Prostate gland (tissue), 2 donors: ENCODE measurements at regions not wholly inside any gene's neighbourhood (a gene's known extent, or its start where the extent isn't known, plus 50 kb on each side); places are given as distances from the start of the nearest gene placed in this dataset.

ENCODE experiments used
- DNase-seq: peaks from one replicate; pipeline ENCODE4 v3.0.0-alpha.2; 2019; ENCODE audit warnings: low spot score
- H3K27ac ChIP-seq, 2 donors: fragments of 200-600 bp; sonication (generic); 2 replicates each; pipeline ENCODE4 v1.5.1; 2017 to 2019
- H3K27me3 ChIP-seq: fragments of 200-600 bp; sonication (generic); replicated peaks from 2 replicates; pipeline ENCODE4 v1.5.1; 2019; ENCODE audit not compliant: insufficient read depth
- H3K36me3 ChIP-seq, 2 donors: fragments of 200-600 bp; sonication (generic); 1 replicate in 1 of 2; 2 replicates in 1 of 2; pipeline versions ENCODE4 v1.5.1 to v1.8.1; 2017 to 2019
- H3K4me1 ChIP-seq: fragments of 200-600 bp; sonication (generic); replicated peaks from 2 replicates; pipeline ENCODE4 v1.5.1; 2019
- H3K4me3 ChIP-seq, 2 donors: fragments of 200-600 bp; sonication (generic); 2 replicates each; pipeline ENCODE4 v1.5.1; 2017 to 2019
- H3K9me3 ChIP-seq: fragments of 200-600 bp; sonication (generic); 2 replicates; pipeline ENCODE4 v1.5.1; 2017
- POLR2A ChIP-seq: fragments of 450-650 bp; IDR thresholded peaks from one replicate; pipeline ENCODE4 v1.6.1; 2016; ENCODE audit warnings: antibody characterized with exemption, mild to moderate bottlenecking
- POLR2AphosphoS5 ChIP-seq: sonication (generic); formaldehyde crosslinking; IDR thresholded peaks from one replicate; pipeline ENCODE4 v1.6.1; 2017; ENCODE audit warnings: antibody characterized with exemption
- WGBS: methylation state at CpG from one replicate; pipeline ENCODE4 v1.1.5; 2018; 5-methylcytosine and 5-hydroxymethylcytosine counted together
- intact Hi-C: fragments of 100-400 bp; cut with DNase I; formaldehyde crosslinking; loops from one replicate; pipeline ENCODE4 v1.14.2; 2022
- TF ChIP-seq, protein P1 (sequence below), 4 experiments: fragments of 200-600 bp in 2 of 4; fragments of 450-650 bp in 2 of 4; sonication (generic) in 2 of 4; IDR thresholded peaks; 1 replicate in 3 of 4; 2 replicates in 1 of 4; pipeline ENCODE4 v1.5.1; 2016 to 2019; ENCODE audit warnings: antibody characterized with exemption in 4 of 4, mild to moderate bottlenecking in 2 of 4, moderate library complexity in 2 of 4

DNA sequence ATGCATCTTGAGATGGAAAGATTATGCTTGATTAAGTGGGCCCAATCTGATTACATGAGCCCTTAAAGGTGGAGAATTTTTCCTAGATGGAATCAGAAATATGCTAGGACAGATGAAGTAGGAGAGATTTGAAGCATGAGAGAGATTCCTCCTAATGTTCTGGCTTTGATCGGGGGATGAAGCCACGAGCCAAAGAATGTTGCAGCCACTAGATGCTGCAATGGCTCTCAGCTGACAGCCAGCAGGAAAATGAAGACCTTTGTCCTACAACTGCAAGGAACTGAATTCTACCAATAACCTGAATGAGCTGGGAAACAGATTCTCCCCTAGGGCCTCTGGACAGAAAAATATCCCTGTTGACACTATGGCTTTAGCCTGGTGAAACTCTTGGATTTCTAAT, 82.6 kb upstream of the ATP2B1 start:
- DNase-seq: no peak
- no peaks in the 10 kb centered on the region for H3K27me3 ChIP-seq
- 91% methylated on average over 2 of the region's 2 CpGs for WGBS
- no peaks in the 10 kb centered on the region for H3K4me1 ChIP-seq
- intact Hi-C loops: no loop called here
- TF ChIP-seq POLR2AphosphoS5 (no peak), POLR2A (no peak)
- TF ChIP-seq, protein P1, sequence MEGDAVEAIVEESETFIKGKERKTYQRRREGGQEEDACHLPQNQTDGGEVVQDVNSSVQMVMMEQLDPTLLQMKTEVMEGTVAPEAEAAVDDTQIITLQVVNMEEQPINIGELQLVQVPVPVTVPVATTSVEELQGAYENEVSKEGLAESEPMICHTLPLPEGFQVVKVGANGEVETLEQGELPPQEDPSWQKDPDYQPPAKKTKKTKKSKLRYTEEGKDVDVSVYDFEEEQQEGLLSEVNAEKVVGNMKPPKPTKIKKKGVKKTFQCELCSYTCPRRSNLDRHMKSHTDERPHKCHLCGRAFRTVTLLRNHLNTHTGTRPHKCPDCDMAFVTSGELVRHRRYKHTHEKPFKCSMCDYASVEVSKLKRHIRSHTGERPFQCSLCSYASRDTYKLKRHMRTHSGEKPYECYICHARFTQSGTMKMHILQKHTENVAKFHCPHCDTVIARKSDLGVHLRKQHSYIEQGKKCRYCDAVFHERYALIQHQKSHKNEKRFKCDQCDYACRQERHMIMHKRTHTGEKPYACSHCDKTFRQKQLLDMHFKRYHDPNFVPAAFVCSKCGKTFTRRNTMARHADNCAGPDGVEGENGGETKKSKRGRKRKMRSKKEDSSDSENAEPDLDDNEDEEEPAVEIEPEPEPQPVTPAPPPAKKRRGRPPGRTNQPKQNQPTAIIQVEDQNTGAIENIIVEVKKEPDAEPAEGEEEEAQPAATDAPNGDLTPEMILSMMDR (IDR thresholded peaks at IDR 0.05): no peak
- no peak overlapping the region for H3K27ac ChIP-seq
- H3K9me3 ChIP-seq: no peaks in the 10 kb centered on the region
- H3K4me3 ChIP-seq: no peak overlapping the region
- H3K36me3 ChIP-seq: no peaks in the 10 kb centered on the region

DNA sequence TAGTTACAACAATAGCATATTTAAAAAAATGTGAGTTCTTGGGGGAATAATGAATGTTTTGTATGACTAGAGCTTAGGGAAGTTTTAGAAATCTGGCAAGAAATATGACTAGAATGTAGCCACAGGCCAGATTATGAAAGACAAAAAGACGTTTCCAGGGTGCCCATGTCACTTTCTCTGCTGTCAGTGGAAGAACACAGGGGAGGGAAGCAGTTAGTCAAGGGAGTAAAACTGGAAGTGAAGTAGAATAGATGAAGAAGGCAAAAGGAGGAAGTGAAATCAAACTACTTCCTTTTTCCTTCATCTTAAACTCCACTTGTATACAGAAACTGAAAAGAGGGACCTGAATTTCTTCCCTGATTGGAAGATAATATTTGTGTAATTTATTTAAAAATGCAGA, 81.2 kb upstream of the ATP2B1 start:
- whole genome bisulfite sequencing: 30% methylated on average over 1 of the region's 1 CpG
- no peak for DNase-seq
- intact Hi-C loops: no loop called here

DNA sequence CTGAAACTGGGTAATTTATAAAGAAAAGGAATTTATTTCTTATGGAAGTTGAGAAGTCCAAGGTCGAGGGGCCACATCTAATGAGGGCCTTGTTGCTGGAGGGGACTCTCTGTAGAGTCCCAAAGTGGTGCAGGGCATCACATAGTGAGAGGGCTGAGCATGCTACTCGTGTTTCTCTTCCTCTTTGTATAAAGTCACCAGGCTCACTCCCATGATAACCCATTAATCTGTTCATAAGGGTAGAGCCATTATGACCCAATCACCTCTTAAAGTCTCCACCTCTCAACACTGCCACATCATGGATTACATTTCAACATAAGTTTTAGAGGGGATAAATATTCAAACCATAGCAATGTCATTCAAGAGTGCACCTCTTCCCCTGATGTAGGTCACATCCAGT, 79.1 kb upstream of the ATP2B1 start:
- Histone ChIP-seq H3K4me1 (no peaks in the 10 kb centered on the region), H3K9me3 (no peaks in the 10 kb centered on the region), H3K27me3 (no peaks in the 10 kb centered on the region), H3K4me3 (no peak overlapping the region), H3K27ac (no peak overlapping the region), H3K36me3 (no peaks in the 10 kb centered on the region)
- WGBS: 75% methylated on average over 2 of the region's 2 CpGs
- DNase-seq: no peak
- intact Hi-C loops: no loop called here
- TF ChIP-seq, protein P1 (IDR thresholded peaks at IDR 0.05): no peak
- TF ChIP-seq POLR2AphosphoS5: no peak
- TF ChIP-seq POLR2A: no peak

More for the DNA sequence above, 81.2 kb upstream of the ATP2B1 start:
- no peaks in the 10 kb centered on the region for H3K27me3 ChIP-seq
- H3K36me3 ChIP-seq: no peaks in the 10 kb centered on the region
- no peak overlapping the region for H3K27ac ChIP-seq
- H3K4me3 ChIP-seq: no peak overlapping the region
- H3K9me3 ChIP-seq: no peaks in the 10 kb centered on the region
- H3K4me1 ChIP-seq: no peaks in the 10 kb centered on the region
- TF ChIP-seq POLR2AphosphoS5 (no peak), POLR2A (no peak)
- TF ChIP-seq, protein P1 (IDR thresholded peaks at IDR 0.05): no peak

DNA sequence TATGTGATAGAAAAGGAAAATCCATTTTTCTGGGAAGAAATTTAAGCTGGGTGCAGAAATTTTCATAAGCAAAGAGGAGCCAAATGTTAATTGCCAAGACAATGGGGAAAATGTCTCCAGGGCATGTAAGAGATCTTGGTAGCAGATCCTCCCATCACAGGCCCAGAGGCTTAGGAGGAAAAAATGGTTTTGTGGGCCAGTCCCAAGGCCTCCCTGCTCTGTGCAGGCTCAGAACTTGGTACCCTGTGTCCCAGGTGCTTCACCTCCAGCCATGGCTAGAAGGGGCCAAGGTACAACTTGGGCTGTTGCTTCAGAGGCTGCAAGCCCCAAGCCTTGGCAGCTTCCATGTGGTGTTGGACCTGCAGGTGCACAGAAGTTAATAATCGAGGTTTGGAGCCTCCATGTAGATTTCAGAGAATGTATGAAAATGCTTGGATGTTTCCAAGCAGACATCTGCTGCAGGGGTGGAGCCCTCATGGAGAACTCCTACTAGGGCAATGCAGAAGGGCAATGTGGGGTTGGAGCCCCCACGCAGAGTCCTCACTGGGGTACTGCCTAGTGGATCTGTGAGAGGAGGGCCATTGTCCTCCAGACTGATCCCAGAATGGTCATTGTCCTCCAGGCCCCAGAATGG, 77.7 kb upstream of the ATP2B1 start:
- Histone ChIP-seq H3K4me1 (no peaks in the 10 kb centered on the region), H3K27ac (no peak overlapping the region), H3K9me3 (no peaks in the 10 kb centered on the region), H3K4me3 (no peak overlapping the region), H3K27me3 (no peaks in the 10 kb centered on the region), H3K36me3 (no peaks in the 10 kb centered on the region)
- no peak for TF ChIP-seq POLR2AphosphoS5
- TF ChIP-seq POLR2A: no peak
- TF ChIP-seq, protein P1 (IDR thresholded peaks at IDR 0.05): no peak
- intact Hi-C loops: no loop called here
- no peak for DNase-seq
- 96% methylated on average over 2 of the region's 2 CpGs for WGBS

DNA sequence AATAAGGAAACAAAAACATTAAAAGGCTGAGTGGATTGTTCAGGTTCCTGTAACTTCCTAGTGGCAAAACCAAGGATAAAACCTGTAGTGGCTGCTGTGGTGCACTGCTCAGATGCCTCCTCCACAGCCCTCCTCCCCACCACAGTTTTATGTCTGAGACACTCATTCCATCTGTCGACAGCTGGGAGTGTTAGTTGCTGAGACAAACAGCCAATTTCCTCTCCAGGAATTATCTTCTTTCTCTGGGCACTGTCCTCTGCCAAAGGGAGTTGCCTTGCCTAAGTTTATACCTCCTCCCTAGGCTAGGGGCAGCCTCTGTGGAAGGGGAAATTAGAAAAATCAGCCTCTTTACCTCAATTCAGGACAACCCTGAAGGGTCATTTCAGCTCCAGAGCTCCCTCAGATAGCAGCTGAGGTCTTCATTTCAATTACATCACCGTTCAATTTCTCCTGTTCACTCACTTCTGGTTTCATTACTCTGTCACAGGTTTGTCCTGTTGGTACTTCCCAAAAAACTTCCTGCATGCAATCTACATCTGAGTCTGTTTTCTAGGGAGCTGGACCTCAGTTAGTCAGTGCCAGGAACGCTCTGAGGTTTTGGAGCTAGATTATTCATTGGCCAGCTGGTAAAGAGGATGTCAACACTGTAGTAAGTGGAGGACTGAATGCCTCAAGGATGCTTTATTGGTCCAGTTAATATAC, 74.9 kb upstream of the ATP2B1 start:
- H3K4me3 ChIP-seq: no peak overlapping the region
- H3K27me3 ChIP-seq: no peaks in the 10 kb centered on the region
- DNase-seq: no peak
- intact Hi-C loops: no loop called here
- H3K4me1 ChIP-seq: no peaks in the 10 kb centered on the region
- WGBS: 34% methylated on average over 3 of the region's 3 CpGs
- no peaks in the 10 kb centered on the region for H3K36me3 ChIP-seq
- no peaks in the 10 kb centered on the region for H3K9me3 ChIP-seq
- H3K27ac ChIP-seq: no peak overlapping the region
- no peak for TF ChIP-seq POLR2A
- TF ChIP-seq, protein P1 (IDR thresholded peaks at IDR 0.05): no peak
- no peak for TF ChIP-seq POLR2AphosphoS5
